ENCODE measurements at regions not wholly inside any gene's neighbourhood (a gene's known extent, or its start where the extent isn't known, plus 50 kb on each side); places are given as distances from the start of the nearest gene placed in this dataset.

DNA sequence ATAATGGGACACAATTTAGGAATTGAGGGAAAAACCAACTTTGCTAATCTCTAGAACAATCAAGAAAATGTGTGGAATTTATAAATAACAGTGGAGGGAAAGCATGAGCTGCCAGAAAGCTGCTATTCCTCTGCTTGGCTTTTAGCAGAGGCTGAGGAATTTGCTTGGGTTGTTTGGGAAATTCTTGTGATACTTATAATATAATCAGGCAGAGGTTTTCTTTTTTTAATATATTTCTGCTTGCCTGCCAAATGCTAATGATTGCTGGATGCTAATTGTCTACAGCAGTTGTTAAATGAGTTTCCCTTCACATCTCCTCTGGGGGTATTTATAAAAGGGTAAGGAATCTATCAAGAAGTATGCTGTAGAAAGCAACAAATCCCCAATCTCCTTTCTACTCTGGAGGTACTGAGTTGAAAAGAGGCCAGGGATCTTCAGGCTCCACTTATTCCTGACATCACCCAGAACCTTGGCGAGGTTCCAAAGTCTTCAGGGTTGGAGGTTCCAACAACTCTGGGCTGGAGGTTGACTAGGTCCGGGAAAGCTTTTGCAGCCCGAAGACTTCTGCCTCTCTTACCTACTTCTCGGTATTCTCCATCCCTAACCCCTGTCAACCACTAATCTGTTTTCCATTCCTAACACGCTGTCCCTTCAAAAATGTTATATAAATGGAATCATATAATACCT lies 60.4 kb upstream of the TMED7 start:
- peak; percentile 33 for DNase-seq

- DNase-seq, result no peak
These were observed 59.7 kb upstream of the TMED7 start for GRCh38 chr5:115685490-115685889.

DNA sequence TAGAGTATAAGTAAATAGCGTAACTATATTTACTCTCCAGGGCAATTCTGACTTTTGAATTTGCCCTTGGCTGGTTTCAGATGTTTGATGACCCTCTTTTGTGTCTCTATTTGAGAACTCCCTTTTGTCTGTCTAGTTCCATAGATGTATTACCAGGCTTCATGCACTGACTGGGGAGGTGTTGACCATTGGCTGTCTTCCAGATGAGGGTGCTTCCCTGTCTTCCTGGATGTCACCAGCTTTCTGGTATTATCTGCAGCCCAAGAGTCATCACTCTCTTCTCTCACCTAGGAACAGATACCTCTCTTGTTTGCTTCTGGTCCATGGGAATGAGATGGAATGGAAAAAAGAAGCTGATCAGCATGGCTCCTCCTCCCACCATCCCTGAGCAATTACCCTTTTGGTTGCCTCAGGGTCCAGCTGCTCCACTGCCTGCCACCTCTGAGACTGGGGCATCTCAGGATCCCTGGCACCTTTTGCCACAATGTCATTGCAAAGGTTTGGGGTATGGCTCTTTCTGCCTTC lies 58.7 kb upstream of the TMED7 start:
- DNase-seq, result no peak

- peak; percentile 33 for DNase-seq
These were observed 57.2 kb upstream of the TMED7 start for GRCh38 chr5:115683081-115683480.
